Stomach (tissue), 8 donors: ENCODE measurements at regions not wholly inside any gene's neighbourhood (a gene's known extent, or its start where the extent isn't known, plus 50 kb on each side); places are given as distances from the start of the nearest gene placed in this dataset.

Source experiments
- DNase-seq, 2 donors: peaks; one replicate each; pipeline versions ENCODE4 v3.0.0 to v3.0.0-alpha.2; 2013 to 2019
- H3K27ac ChIP-seq, 5 donors: fragments of 200-600 bp in 4 of 5; sonication (generic) in 4 of 5; one replicate each; pipeline ENCODE4 v1.5.1; 2013 to 2019; ENCODE audit warnings: mild to moderate bottlenecking in 1 of 5, moderate library complexity in 1 of 5
- H3K27me3 ChIP-seq, 3 donors: fragments of 200-600 bp; sonication (generic); one replicate each; pipeline ENCODE4 v1.5.1; 2017 to 2019; ENCODE audit warnings: mixed run types in 1 of 3
- H3K36me3 ChIP-seq, 4 donors: fragments of 200-600 bp; sonication (generic); 1 replicate in 3 of 4; 2 replicates in 1 of 4; pipeline ENCODE4 v1.5.1; 2016 to 2019
- H3K4me1 ChIP-seq, 4 donors: fragments of 200-600 bp; sonication (generic); one replicate each; pipeline ENCODE4 v1.5.1; 2016 to 2019
- H3K4me3 ChIP-seq, 4 donors: fragments of 200-600 bp; sonication (generic) in 3 of 4; one replicate each; pipeline ENCODE4 v1.5.1; 2016 to 2019; ENCODE audit warnings: mild to moderate bottlenecking in 1 of 4
- H3K9me3 ChIP-seq, 4 donors: fragments of 200-600 bp; sonication (generic); one replicate each; pipeline ENCODE4 v1.5.1; 2016 to 2019
- CTCF ChIP-seq, 7 experiments: fragments of 450-650 bp in 4 of 7; fragments of 200-600 bp in 3 of 7; sonication (generic) in 3 of 7; IDR thresholded peaks; one replicate each; pipeline ENCODE4 v1.5.1; 2016 to 2019; ENCODE audit warnings: antibody characterized with exemption in 7 of 7, control low read depth in 2 of 7, mild to moderate bottlenecking in 1 of 7
- EP300 ChIP-seq: sonication (generic); formaldehyde crosslinking; IDR thresholded peaks from one replicate; pipeline ENCODE4 v1.6.1; 2017; ENCODE audit warnings: antibody characterized with exemption
- POLR2A ChIP-seq, 4 donors: fragments of 450-650 bp; IDR thresholded peaks; one replicate each; pipeline ENCODE4 v1.6.1; 2016; ENCODE audit warnings: antibody characterized with exemption in 4 of 4, control low read depth in 2 of 4, mild to moderate bottlenecking in 1 of 4, moderate library complexity in 1 of 4
- POLR2AphosphoS5 ChIP-seq, 3 donors: sonication (generic); formaldehyde crosslinking; IDR thresholded peaks; one replicate each; pipeline ENCODE4 v1.6.1; 2016; ENCODE audit warnings: antibody characterized with exemption in 3 of 3
- WGBS, 5 donors: extraction: QIAGEN DNeasy Blood & Tissue Kit in 3 of 5; methylation state at CpG; one replicate each; pipeline versions ENCODE4 v1.1.5 to v1.1.7; 2013 to 2018; 5-methylcytosine and 5-hydroxymethylcytosine counted together
- intact Hi-C: fragments of 100-400 bp; cut with DNase I; formaldehyde crosslinking; loops from one replicate; pipeline ENCODE4 v1.15.1; 2023; ENCODE audit warnings: low total_unique reads
- donor health status: healthy with polysubstance abuse.
- donor health status: Bipolar disorder and iron deficiency.
- donor health status: healthy.

GRCh38 chr20:5471368-5471767, 139.4 kb downstream of the GPCPD1 start:
- H3K4me3 ChIP-seq: peak overlapping the region in 1 of 4 donors; percentile 15
- TF ChIP-seq POLR2A (IDR thresholded peaks at IDR 0.05) (no peak), POLR2AphosphoS5 (IDR thresholded peaks at IDR 0.05) (no peak), CTCF (IDR thresholded peaks at IDR 0.05) (no peak), EP300 (no peak)
- H3K36me3 ChIP-seq: no peaks in the 10 kb centered on the region
- H3K4me1 ChIP-seq: no peaks in the 10 kb centered on the region
- no peak overlapping the region for H3K27ac ChIP-seq
- intact Hi-C loops: no loop called here
- H3K27me3 ChIP-seq: peaks cover 0 to 10% (median 0%) of the 10 kb centered on the region in 3 donors
- DNase-seq: no peak
- 73 to 89% (median 84%) methylated on average over 10 to 18 of the region's 18 CpGs for WGBS, 5 donors
- H3K9me3 ChIP-seq: no peaks in the 10 kb centered on the region

GRCh38 chr20:5470943-5471342, 139.9 kb downstream of the GPCPD1 start:
- intact Hi-C loops: no loop called here
- Histone ChIP-seq H3K4me1 (no peaks in the 10 kb centered on the region), H3K4me3 (no peak overlapping the region), H3K27ac (no peak overlapping the region), H3K27me3 (peaks cover 0 to 13% (median 0%) of the 10 kb centered on the region in 3 donors), H3K36me3 (no peaks in the 10 kb centered on the region), H3K9me3 (no peaks in the 10 kb centered on the region)
- WGBS, 5 donors: 88 to 93% (median 92%) methylated on average over 11 to 16 of the region's 16 CpGs
- no peak for DNase-seq
- TF ChIP-seq EP300 (no peak), POLR2A (IDR thresholded peaks at IDR 0.05) (no peak)

GRCh38 chr20:5470458-5470857, 140.3 kb downstream of the GPCPD1 start:
- WGBS, 5 donors: 53 to 70% (median 69%) methylated on average over 4 of the region's 4 CpGs
- Histone ChIP-seq H3K27ac (no peak overlapping the region), H3K4me1 (no peaks in the 10 kb centered on the region), H3K4me3 (no peak overlapping the region), H3K27me3 (peaks cover 0 to 15% (median 0%) of the 10 kb centered on the region in 3 donors), H3K36me3 (no peaks in the 10 kb centered on the region), H3K9me3 (no peaks in the 10 kb centered on the region)
- intact Hi-C loops: no loop called here
- TF ChIP-seq CTCF (IDR thresholded peaks at IDR 0.05): no peak
- no peak for TF ChIP-seq EP300
- TF ChIP-seq POLR2A (IDR thresholded peaks at IDR 0.05): no peak
- TF ChIP-seq POLR2AphosphoS5 (IDR thresholded peaks at IDR 0.05): no peak
- DNase-seq: no peak

GRCh38 chr20:5469111-5469510, 141.7 kb downstream of the GPCPD1 start:
- H3K4me3 ChIP-seq: no peak overlapping the region
- H3K27ac ChIP-seq: no peak overlapping the region
- TF ChIP-seq EP300 (no peak), CTCF (IDR thresholded peaks at IDR 0.05) (no peak), POLR2A (IDR thresholded peaks at IDR 0.05) (no peak), POLR2AphosphoS5 (IDR thresholded peaks at IDR 0.05) (no peak)
- H3K9me3 ChIP-seq: no peaks in the 10 kb centered on the region
- intact Hi-C loops: no loop called here
- H3K27me3 ChIP-seq: peaks cover 0 to 22% (median 4%) of the 10 kb centered on the region in 3 donors
- 63 to 78% (median 71%) methylated on average over 3 of the region's 3 CpGs for WGBS, 5 donors
- no peak for DNase-seq
- H3K4me1 ChIP-seq: no peaks in the 10 kb centered on the region
- H3K36me3 ChIP-seq: no peaks in the 10 kb centered on the region

- Histone ChIP-seq H3K4me3 (no peak overlapping the region), H3K27me3 (peaks cover 0 to 37% (median 4%) of the 10 kb centered on the region in 3 donors), H3K27ac (no peak overlapping the region), H3K4me1 (no peaks in the 10 kb centered on the region), H3K9me3 (no peaks in the 10 kb centered on the region), H3K36me3 (no peaks in the 10 kb centered on the region)
- WGBS, 5 donors: 77 to 86% (median 80%) methylated on average over 3 of the region's 3 CpGs
- TF ChIP-seq CTCF (IDR thresholded peaks at IDR 0.05) (no peak), POLR2A (IDR thresholded peaks at IDR 0.05) (no peak), POLR2AphosphoS5 (IDR thresholded peaks at IDR 0.05) (no peak), EP300 (no peak)
- DNase-seq: no peak
- intact Hi-C loops: no loop called here
Measured at GRCh38 chr20:5467086-5467485, 143.7 kb downstream of the GPCPD1 start.
